Brain microvascular endothelial cell (primary cell): ENCODE measurements at regions not wholly inside any gene's neighbourhood (a gene's known extent, or its start where the extent isn't known, plus 50 kb on each side); places are given as distances from the start of the nearest gene placed in this dataset.

Source experiments
- DNase-seq: peaks from one replicate; pipeline ENCODE4 v3.0.0-alpha.2; 2020
- H3K27ac ChIP-seq: fragments of 250-450 bp; sonication (Bioruptor Pico); 2 replicates; pipeline ENCODE4 v1.5.1; 2020; ENCODE audit warnings: mild to moderate bottlenecking, moderate library complexity
- H3K27me3 ChIP-seq: fragments of 250-450 bp; sonication (Bioruptor Pico); replicated peaks from 2 replicates; pipeline ENCODE4 v1.5.1; 2020; ENCODE audit warnings: mild to moderate bottlenecking
- H3K36me3 ChIP-seq: fragments of 250-450 bp; sonication (Bioruptor Pico); replicated peaks from 2 replicates; pipeline ENCODE4 v1.5.1; 2020; ENCODE audit warnings: mild to moderate bottlenecking
- H3K4me3 ChIP-seq: 2 replicates; pipeline ENCODE4 v1.5.1; 2011; ENCODE audit warnings: low read depth, mild to moderate bottlenecking, control low read depth, low read length, moderate library complexity
- in situ Hi-C: cut with HindIII; loops from 2 replicates; pipeline ENCODE4 v1.10.0; 2017; ENCODE audit warnings: low sequenced_read_pairs, low pct_ligation_motif_present
- TF ChIP-seq, protein P1 (sequence below): IDR thresholded peaks from 2 replicates; pipeline ENCODE4 v1.5.1; 2011; ENCODE audit warnings: low read depth, mild to moderate bottlenecking, moderate library complexity, low read length, control low read depth, inconsistent platforms; ENCODE audit errors: missing control alignments

DNA sequence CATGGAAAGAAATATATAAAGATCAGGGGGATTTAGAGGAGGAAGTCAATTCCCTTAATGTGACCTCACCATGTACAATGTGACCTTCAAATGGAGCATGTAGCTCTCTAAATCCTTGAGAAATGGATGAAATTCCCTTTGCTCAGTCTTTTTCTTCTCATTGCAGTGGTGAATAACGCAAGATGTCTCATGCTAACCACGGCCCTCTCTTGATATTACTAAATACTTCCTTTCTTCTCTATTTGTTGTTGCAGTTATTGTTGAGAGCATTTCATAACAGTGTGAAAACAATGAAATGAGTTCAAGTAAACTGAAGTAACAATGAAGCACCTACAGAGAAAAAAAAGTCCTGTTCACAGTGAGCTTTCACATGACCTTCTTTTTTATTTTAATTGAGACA, 55.6 kb downstream of the ZNF281 start:
- in situ Hi-C loops: no loop called here
- H3K4me3 ChIP-seq: no peak overlapping the region
- no peak for DNase-seq
- no peak overlapping the region for H3K27ac ChIP-seq
- no peaks in the 10 kb centered on the region for H3K36me3 ChIP-seq
- TF ChIP-seq, protein P1, sequence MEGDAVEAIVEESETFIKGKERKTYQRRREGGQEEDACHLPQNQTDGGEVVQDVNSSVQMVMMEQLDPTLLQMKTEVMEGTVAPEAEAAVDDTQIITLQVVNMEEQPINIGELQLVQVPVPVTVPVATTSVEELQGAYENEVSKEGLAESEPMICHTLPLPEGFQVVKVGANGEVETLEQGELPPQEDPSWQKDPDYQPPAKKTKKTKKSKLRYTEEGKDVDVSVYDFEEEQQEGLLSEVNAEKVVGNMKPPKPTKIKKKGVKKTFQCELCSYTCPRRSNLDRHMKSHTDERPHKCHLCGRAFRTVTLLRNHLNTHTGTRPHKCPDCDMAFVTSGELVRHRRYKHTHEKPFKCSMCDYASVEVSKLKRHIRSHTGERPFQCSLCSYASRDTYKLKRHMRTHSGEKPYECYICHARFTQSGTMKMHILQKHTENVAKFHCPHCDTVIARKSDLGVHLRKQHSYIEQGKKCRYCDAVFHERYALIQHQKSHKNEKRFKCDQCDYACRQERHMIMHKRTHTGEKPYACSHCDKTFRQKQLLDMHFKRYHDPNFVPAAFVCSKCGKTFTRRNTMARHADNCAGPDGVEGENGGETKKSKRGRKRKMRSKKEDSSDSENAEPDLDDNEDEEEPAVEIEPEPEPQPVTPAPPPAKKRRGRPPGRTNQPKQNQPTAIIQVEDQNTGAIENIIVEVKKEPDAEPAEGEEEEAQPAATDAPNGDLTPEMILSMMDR: no peak
- no peaks in the 10 kb centered on the region for H3K27me3 ChIP-seq

- TF ChIP-seq, protein P1: no peak
- Histone ChIP-seq H3K36me3 (no peaks in the 10 kb centered on the region), H3K27me3 (no peaks in the 10 kb centered on the region), H3K27ac (peak overlapping the region; percentile 85), H3K4me3 (no peak overlapping the region)
- in situ Hi-C loops: no loop called here
- no peak for DNase-seq
Measured at GRCh38 chr1:200353232-200353631, 56.6 kb downstream of the ZNF281 start.

DNA sequence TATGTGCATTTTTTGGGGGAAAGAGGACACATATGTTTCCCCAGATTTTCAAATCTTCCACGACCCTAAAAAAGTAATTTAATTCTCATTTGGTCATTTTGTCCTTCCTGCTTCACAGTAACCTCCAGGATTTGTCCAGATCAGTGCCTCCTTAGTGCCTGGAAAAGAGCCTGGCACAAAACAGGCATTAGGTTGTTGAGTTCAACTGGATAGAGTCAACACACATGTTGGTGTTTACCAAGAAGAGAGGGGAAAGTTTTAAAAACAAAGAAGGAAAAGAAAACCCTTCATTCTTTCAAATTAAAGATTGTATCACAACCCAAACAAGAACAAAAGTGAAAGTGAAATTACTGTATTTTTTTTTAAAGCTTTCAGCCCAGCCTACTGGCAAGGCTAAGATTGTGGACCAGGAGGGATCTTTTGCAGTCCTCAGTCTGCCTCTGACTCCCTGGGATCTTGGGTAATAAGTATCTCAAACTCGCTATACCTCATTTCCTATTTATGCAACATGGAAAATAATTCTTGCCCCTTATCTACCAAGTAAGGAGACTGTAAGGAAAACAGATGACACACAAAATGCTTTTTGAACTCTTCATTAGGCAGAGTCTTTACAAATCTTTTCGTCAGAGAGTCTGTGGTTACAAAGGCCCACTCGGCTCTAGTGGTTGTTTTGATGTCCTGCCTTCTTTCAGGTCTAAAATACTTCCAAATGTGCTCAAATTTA, 57.8 kb downstream of the ZNF281 start:
- Histone ChIP-seq H3K4me3 (no peak overlapping the region), H3K36me3 (no peaks in the 10 kb centered on the region), H3K27me3 (no peaks in the 10 kb centered on the region), H3K27ac (peak overlapping the region; percentile 92)
- TF ChIP-seq, protein P1: peak; percentile 36
- in situ Hi-C loops: no loop called here
- peak; percentile 95 for DNase-seq

- no peaks in the 10 kb centered on the region for H3K27me3 ChIP-seq
- TF ChIP-seq, protein P1: no peak
- no peak for DNase-seq
- H3K36me3 ChIP-seq: no peaks in the 10 kb centered on the region
- no peak overlapping the region for H3K4me3 ChIP-seq
- peak overlapping the region; percentile 92 for H3K27ac ChIP-seq
- in situ Hi-C loops: no loop called here
Measured at GRCh38 chr1:200351425-200351824, 58.4 kb downstream of the ZNF281 start.

GRCh38 chr1:200346700-200347099, 63.1 kb downstream of the ZNF281 start:
- TF ChIP-seq, protein P1: no peak
- in situ Hi-C loops: no loop called here
- Histone ChIP-seq H3K27ac (no peak overlapping the region), H3K27me3 (no peaks in the 10 kb centered on the region), H3K4me3 (no peak overlapping the region), H3K36me3 (no peaks in the 10 kb centered on the region)
- no peak for DNase-seq

DNA sequence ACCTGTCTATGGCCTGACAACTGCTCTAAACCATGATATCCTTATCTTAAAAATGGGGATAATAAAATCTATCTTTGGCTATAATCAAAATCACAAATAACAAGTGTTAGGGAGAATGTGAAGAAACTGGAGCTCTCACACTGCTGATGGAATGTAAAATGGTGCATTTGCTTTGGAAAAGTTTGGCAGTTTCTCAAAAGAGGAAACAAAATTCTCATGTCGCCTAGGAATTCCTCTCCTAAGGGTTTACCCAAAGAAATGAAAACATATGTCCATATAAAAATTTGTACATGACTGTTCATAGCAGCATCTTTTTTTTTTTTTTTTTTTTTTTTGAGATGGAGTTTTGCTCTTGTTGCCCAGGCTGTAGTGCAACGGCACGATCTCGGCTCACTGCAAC, 64.3 kb downstream of the ZNF281 start:
- in situ Hi-C loops: no loop called here
- H3K27me3 ChIP-seq: no peaks in the 10 kb centered on the region
- no peaks in the 10 kb centered on the region for H3K36me3 ChIP-seq
- H3K27ac ChIP-seq: no peak overlapping the region
- no peak overlapping the region for H3K4me3 ChIP-seq
- TF ChIP-seq, protein P1: no peak
- no peak for DNase-seq
